ENCODE measurements at regions not wholly inside any gene's neighbourhood (a gene's known extent, or its start where the extent isn't known, plus 50 kb on each side); places are given as distances from the start of the nearest gene placed in this dataset.

DNA sequence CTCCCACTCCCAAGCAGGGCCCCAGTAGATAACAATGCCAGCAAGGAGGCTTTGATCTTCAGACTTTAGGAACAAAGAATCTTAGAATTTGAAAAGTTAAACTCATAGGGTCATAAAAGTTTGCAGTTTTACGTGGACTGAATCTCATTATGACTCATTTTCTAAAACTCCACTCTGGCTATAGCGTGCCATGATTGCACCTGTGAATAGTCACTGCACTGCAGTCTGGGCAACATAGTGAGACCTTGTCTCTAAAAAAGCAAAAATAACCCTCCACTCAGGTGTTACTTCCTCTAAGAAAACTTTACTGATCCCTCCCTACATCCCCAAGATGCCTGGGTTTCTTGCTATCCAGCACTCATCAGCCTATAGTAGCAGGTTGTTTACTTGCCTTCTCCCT lies 104.5 kb downstream of the IL20RB start:
- Histone ChIP-seq H3K4me1 (ENCODE audit: control insufficient read depth, insufficient read depth, low read length) (no peaks in the 10 kb centered on the region), H3K27ac (ENCODE audit: insufficient read depth, low read length) (no peak overlapping the region), H3K14ac (replicated peaks; ENCODE audit: low read depth, low read length) (no peak overlapping the region), H2AK9ac (replicated peaks; ENCODE audit: low read depth, low read length, poor library complexity) (no peak overlapping the region), H3K4ac (ENCODE audit: low read depth, low read length) (no peak overlapping the region), H3K79me1 (ENCODE audit: low read depth in 1 of 2, low read length in 2 of 2) (no peaks in the 10 kb centered on the region), H3K27me3 (ENCODE audit: control insufficient read depth, insufficient read depth, low read length) (peaks cover 2% of the 10 kb centered on the region; the same call in 1 of the 2 replicates), H4K20me1 (ENCODE audit: insufficient read depth, low read length) (no peaks in the 10 kb centered on the region), H2AK5ac (ENCODE audit: low read depth, low read length) (no peak overlapping the region), H2BK120ac (ENCODE audit: low read depth, low read length) (no peak overlapping the region), H3K9ac (ENCODE audit: low read depth, low read length) (no peak overlapping the region), H2AFZ (replicated peaks; ENCODE audit: low read length, poor library complexity) (no peak overlapping the region), H3K18ac (ENCODE audit: low read depth, low read length) (no peak overlapping the region), H4K8ac (ENCODE audit: low read depth in 2 of 2, low read length in 2 of 2) (no peak overlapping the region), H3K4me2 (ENCODE audit: low read depth, low read length) (no peak overlapping the region), H3K4me3 (ENCODE audit: insufficient read depth, low read depth, low read length) (no peak overlapping the region), H4K5ac (ENCODE audit: low read depth, low read length) (no peak overlapping the region), H4K91ac (ENCODE audit: insufficient read depth, low read depth, low read length) (no peak overlapping the region), H3K36me3 (ENCODE audit: control insufficient read depth, insufficient read depth, low read length) (no peaks in the 10 kb centered on the region), H3K23ac (ENCODE audit: low read depth, low read length) (no peak overlapping the region), H2BK15ac (ENCODE audit: low read depth, low read length) (no peak overlapping the region), H3K9me3 (ENCODE audit: control insufficient read depth, insufficient read depth, low read length) (no peaks in the 10 kb centered on the region), H2BK20ac (ENCODE audit: low read depth, low read length) (no peak overlapping the region), H2BK5ac (ENCODE audit: low read depth, low read length, poor library complexity, severe bottlenecking) (no peak overlapping the region), H3K56ac (ENCODE audit: extremely low read depth, insufficient read depth, low read length) (no peak overlapping the region), H3K9me1 (ENCODE audit: insufficient read depth, low read length) (no peaks in the 10 kb centered on the region)
- dilution Hi-C loops (cut with HindIII; ENCODE audit: low sequenced_read_pairs, unreplicated experiment) = no loop called here
- in situ Hi-C loops (cut with MboI; ENCODE audit: low sequenced_read_pairs) = no loop called here
- WGBS, 2 experiments (ENCODE audit: extremely low coverage in 2 of 2, insufficient read length in 1 of 2) = no CpG with 5 or more reads among the region's 2 CpGs
- CTCF ChIA-PET = no interaction called here
- DNase-seq (no peak), ATAC-seq (ENCODE audit: low read depth) (no peak)
- POLR2A ChIA-PET (ENCODE audit: unreplicated experiment) = no interaction called here
- intact Hi-C loops (cut with micrococcal nuclease) = no loop called here
- no TSS peak for BruUV-seq (replicated peaks)
- TF ChIP-seq NFE2L2 (IDR thresholded peaks at IDR 0.05; ENCODE audit: low read depth, low read length) = no peak
- TF ChIP-seq CTCF (conservative IDR thresholded peaks at IDR 0.05; ENCODE audit: low read depth, low read length) = no peak
- TF ChIP-seq, protein P1, sequence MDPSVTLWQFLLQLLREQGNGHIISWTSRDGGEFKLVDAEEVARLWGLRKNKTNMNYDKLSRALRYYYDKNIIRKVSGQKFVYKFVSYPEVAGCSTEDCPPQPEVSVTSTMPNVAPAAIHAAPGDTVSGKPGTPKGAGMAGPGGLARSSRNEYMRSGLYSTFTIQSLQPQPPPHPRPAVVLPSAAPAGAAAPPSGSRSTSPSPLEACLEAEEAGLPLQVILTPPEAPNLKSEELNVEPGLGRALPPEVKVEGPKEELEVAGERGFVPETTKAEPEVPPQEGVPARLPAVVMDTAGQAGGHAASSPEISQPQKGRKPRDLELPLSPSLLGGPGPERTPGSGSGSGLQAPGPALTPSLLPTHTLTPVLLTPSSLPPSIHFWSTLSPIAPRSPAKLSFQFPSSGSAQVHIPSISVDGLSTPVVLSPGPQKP (IDR thresholded peaks at IDR 0.05; ENCODE audit: borderline replicate concordance, low read depth, low read length) = no peak
- no peak for TF ChIP-seq MAZ (IDR thresholded peaks at IDR 0.05; ENCODE audit: borderline replicate concordance, low read depth, low read length)
- TF ChIP-seq MXI1 (IDR thresholded peaks at IDR 0.05; ENCODE audit: borderline replicate concordance, low read depth, low read length) = no peak
- no peak for TF ChIP-seq CEBPB (IDR thresholded peaks at IDR 0.05; ENCODE audit: low read depth, low read length)
- TF ChIP-seq USF2 (IDR thresholded peaks at IDR 0.05; ENCODE audit: low read depth, low read length) = no peak
- no peak for TF ChIP-seq RAD21 (IDR thresholded peaks at IDR 0.05; ENCODE audit: low read length)
- TF ChIP-seq CHD1 (IDR thresholded peaks at IDR 0.05; ENCODE audit: low read depth, low read length) = no peak
- TF ChIP-seq BHLHE40 (IDR thresholded peaks at IDR 0.05; ENCODE audit: low read depth, low read length) = no peak
- no peak for TF ChIP-seq RFX5 (IDR thresholded peaks at IDR 0.05; ENCODE audit: low read depth, low read length)
- TF ChIP-seq MAFK (IDR thresholded peaks at IDR 0.05; ENCODE audit: low read depth, low read length) = no peak
- TF ChIP-seq RCOR1 (IDR thresholded peaks at IDR 0.05; ENCODE audit: insufficient replicate concordance, low read length) = no peak
- TF ChIP-seq SMC3 (IDR thresholded peaks at IDR 0.05; ENCODE audit: low read depth, low read length) = no peak
- no peak for TF ChIP-seq FOS (IDR thresholded peaks at IDR 0.05; ENCODE audit: low read depth, low read length)
- TF ChIP-seq POLR2A (IDR thresholded peaks at IDR 0.05; ENCODE audit: low read depth, low read length) = no peak
